ENCODE measurements at regions not wholly inside any gene's neighbourhood (a gene's known extent, or its start where the extent isn't known, plus 50 kb on each side); places are given as distances from the start of the nearest gene placed in this dataset.

DNA sequence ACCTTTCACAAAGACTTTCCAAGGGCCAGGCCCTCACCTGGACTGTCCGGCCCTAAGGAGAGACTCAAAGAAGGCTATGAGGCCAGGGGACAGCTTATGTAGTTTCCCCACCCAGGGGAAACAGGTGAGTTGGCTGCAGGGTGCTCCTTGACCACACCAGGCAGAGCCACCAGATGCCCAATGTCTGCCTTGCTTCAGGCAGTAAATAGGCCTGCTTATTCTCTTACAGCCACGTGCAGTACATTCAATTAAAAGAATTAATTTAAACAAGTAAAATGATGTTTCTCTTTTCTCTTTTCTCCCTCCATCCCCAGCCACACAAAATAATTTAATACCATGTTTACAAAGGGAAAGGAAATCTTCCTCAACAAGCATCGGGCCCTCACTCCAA lies 66.6 kb upstream of the ABLIM1 start:
- Histone ChIP-seq H3K36me3 (no peaks in the 10 kb centered on the region), H3K27me3 (no peaks in the 10 kb centered on the region), H3K4me1 (peaks cover 4% of the 10 kb centered on the region), H3K27ac (no peak overlapping the region), H3K9me3 (no peaks in the 10 kb centered on the region), H3K4me3 (no peak overlapping the region)
- DNase-seq (no peak), ATAC-seq (no peak)
- intact Hi-C loops (cut with DNase I): no loop called here
- TF ChIP-seq CTCF (IDR thresholded peaks at IDR 0.05): no peak

DNA sequence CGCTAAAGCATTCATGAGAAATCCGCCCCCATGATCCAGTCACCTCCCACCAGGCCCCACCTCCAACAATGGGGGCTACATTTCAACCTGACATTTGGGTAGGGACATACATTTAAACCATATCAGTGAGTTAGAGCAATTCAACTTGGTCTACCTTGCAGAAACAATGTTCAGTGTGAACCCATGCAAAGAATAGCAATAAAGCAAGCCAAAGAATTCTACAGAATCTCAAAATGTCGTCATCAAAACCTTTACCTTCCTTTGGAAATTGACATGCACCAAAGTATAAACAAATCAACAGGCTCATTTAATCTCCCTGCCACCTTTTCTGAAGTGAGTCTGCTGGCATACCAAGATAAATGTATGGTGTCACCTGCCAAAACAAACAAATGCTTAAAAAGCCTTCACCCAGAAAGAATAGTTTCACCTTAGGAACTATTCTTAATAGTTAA lies 68.8 kb upstream of the ABLIM1 start:
- no peak for ATAC-seq
- H3K36me3 ChIP-seq: no peaks in the 10 kb centered on the region
- H3K27me3 ChIP-seq: no peaks in the 10 kb centered on the region
- H3K4me1 ChIP-seq: peaks cover 4% of the 10 kb centered on the region
- H3K9me3 ChIP-seq: no peaks in the 10 kb centered on the region
- H3K27ac ChIP-seq: no peak overlapping the region
- intact Hi-C loops (cut with DNase I): no loop called here
- H3K4me3 ChIP-seq: no peak overlapping the region
- no peak for TF ChIP-seq CTCF (IDR thresholded peaks at IDR 0.05)
- DNase-seq: no peak

GRCh38 chr10:114728325-114728724 lies 70.2 kb upstream of the ABLIM1 start:
- Histone ChIP-seq H3K27ac (no peak overlapping the region), H3K4me3 (no peak overlapping the region), H3K36me3 (no peaks in the 10 kb centered on the region), H3K27me3 (no peaks in the 10 kb centered on the region), H3K9me3 (no peaks in the 10 kb centered on the region), H3K4me1 (peaks cover 4% of the 10 kb centered on the region)
- no peak for TF ChIP-seq CTCF (IDR thresholded peaks at IDR 0.05)
- intact Hi-C loops (cut with DNase I): no loop called here
- no peak for DNase-seq
- no peak for ATAC-seq

DNA sequence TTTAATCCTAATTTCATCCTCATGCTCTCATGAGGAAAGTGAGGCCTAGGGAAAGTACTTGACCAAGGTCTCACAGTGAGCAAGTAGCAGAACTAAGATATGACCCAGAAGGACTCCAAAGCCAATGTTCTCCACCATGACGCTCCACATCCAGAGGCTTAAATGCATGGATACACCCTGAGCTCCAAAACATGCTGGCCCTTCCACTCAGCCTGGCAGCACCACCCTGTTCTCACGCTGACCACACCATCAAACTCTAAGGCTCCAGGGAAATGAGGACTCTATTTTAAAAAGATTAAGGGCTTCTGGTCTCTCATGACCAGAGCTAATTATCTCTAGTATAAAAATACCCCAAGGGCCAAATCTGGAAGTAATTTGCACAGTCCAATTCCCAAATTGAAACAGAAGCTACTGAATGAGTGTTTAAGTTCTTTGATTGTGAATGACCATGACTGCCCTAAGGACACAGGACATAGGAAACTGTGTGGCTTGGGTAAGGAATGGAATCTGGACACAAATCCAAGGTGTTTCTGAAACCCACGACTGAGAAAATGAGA lies 71.1 kb upstream of the ABLIM1 start:
- Histone ChIP-seq H3K27me3 (no peaks in the 10 kb centered on the region), H3K4me3 (no peak overlapping the region), H3K4me1 (peaks cover 1% of the 10 kb centered on the region), H3K27ac (no peak overlapping the region), H3K36me3 (no peaks in the 10 kb centered on the region), H3K9me3 (no peaks in the 10 kb centered on the region)
- intact Hi-C loops (cut with DNase I): no loop called here
- TF ChIP-seq CTCF (IDR thresholded peaks at IDR 0.05): no peak
- no peak for DNase-seq
- ATAC-seq: no peak

GRCh38 chr10:114730291-114730690 lies 72.2 kb upstream of the ABLIM1 start:
- Histone ChIP-seq H3K27ac (no peak overlapping the region), H3K4me3 (no peak overlapping the region), H3K27me3 (no peaks in the 10 kb centered on the region), H3K9me3 (no peaks in the 10 kb centered on the region), H3K4me1 (no peaks in the 10 kb centered on the region), H3K36me3 (no peaks in the 10 kb centered on the region)
- ATAC-seq: no peak
- intact Hi-C loops (cut with DNase I): no loop called here
- DNase-seq: no peak
- no peak for TF ChIP-seq CTCF (IDR thresholded peaks at IDR 0.05)

DNA sequence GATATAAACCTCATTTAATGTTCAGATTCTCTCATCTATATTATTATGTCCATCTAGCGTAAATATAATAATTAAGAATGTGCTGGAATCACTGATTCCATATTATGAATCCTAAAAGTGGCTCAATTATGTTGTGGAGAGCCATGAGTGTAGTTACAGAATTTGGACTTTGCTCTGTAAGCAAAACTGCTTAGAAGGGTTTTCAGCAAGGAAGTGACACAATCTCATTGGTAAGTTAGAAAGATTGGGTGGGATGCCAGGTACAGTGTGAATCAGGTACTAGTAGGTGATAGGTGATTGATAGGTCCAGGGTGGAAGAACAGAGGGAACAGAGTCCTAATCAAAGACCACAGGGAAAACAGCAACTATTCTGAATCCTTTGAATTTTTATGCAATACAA lies 74.9 kb upstream of the ABLIM1 start:
- Histone ChIP-seq H3K27ac (no peak overlapping the region), H3K4me3 (no peak overlapping the region), H3K27me3 (no peaks in the 10 kb centered on the region), H3K36me3 (no peaks in the 10 kb centered on the region), H3K4me1 (no peaks in the 10 kb centered on the region), H3K9me3 (no peaks in the 10 kb centered on the region)
- DNase-seq (no peak), ATAC-seq (no peak)
- TF ChIP-seq CTCF (IDR thresholded peaks at IDR 0.05): no peak
- intact Hi-C loops (cut with DNase I): no loop called here
